ENCODE measurements at regions not wholly inside any gene's neighbourhood (a gene's known extent, or its start where the extent isn't known, plus 50 kb on each side); places are given as distances from the start of the nearest gene placed in this dataset.

DNA sequence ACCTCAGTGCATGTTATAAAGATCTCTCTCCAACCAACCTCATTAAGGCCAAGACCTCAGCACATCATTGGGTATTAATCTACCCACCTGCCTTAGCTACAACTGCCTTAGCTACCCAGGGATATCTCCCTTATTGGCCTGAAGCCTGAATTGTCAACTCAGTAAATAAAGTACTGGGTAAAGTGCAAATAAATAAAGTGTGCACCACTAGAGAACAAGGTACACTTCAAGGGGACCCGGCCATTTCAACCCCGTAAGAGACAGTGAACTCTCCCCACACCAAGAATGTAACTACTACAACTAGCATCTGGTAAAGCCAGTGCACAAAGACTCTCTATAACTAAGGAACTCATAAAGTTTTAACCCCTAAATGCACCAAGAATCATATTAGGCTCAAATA, 61.7 kb upstream of the POU3F4 start:
- Histone ChIP-seq H3K9ac (ENCODE audit: low read depth, low read length) (no peak overlapping the region), H3K27ac (ENCODE audit: insufficient read depth, low read length) (no peak overlapping the region), H3K9me3 (ENCODE audit: control insufficient read depth, insufficient read depth, low read length) (peaks cover 3% of the 10 kb centered on the region), H3K56ac (ENCODE audit: extremely low read depth, insufficient read depth, low read length) (no peak overlapping the region), H4K5ac (ENCODE audit: low read depth, low read length) (no peak overlapping the region), H3K9me1 (ENCODE audit: insufficient read depth, low read length) (no peaks in the 10 kb centered on the region), H3K4me1 (ENCODE audit: control insufficient read depth, insufficient read depth, low read length) (no peaks in the 10 kb centered on the region), H2AFZ (replicated peaks; ENCODE audit: low read length, poor library complexity) (no peak overlapping the region), H2AK5ac (ENCODE audit: low read depth, low read length) (no peak overlapping the region), H4K8ac (ENCODE audit: low read depth in 2 of 2, low read length in 2 of 2) (no peak overlapping the region), H4K20me1 (ENCODE audit: insufficient read depth, low read length) (no peaks in the 10 kb centered on the region), H3K79me1 (ENCODE audit: low read depth in 1 of 2, low read length in 2 of 2) (no peaks in the 10 kb centered on the region), H2BK15ac (ENCODE audit: low read depth, low read length) (no peak overlapping the region), H3K27me3 (ENCODE audit: control insufficient read depth, insufficient read depth, low read length) (no peaks in the 10 kb centered on the region), H3K36me3 (ENCODE audit: control insufficient read depth, insufficient read depth, low read length) (no peaks in the 10 kb centered on the region), H3K4me3 (ENCODE audit: insufficient read depth, low read depth, low read length) (no peak overlapping the region), H2BK20ac (ENCODE audit: low read depth, low read length) (no peak overlapping the region), H4K91ac (ENCODE audit: insufficient read depth, low read depth, low read length) (no peak overlapping the region), H2BK5ac (ENCODE audit: low read depth, low read length, poor library complexity, severe bottlenecking) (no peak overlapping the region), H3K4ac (ENCODE audit: low read depth, low read length) (no peak overlapping the region), H3K14ac (replicated peaks; ENCODE audit: low read depth, low read length) (no peak overlapping the region), H2AK9ac (replicated peaks; ENCODE audit: low read depth, low read length, poor library complexity) (no peak overlapping the region), H2BK120ac (ENCODE audit: low read depth, low read length) (no peak overlapping the region), H3K23ac (ENCODE audit: low read depth, low read length) (no peak overlapping the region), H3K18ac (ENCODE audit: low read depth, low read length) (no peak overlapping the region), H3K4me2 (ENCODE audit: low read depth, low read length) (no peak overlapping the region)
- intact Hi-C loops (cut with micrococcal nuclease) = no loop called here
- DNase-seq = no peak
- ChIA-PET POLR2A (ENCODE audit: unreplicated experiment) (no interaction called here), CTCF (no interaction called here)
- TF ChIP-seq FOS (IDR thresholded peaks at IDR 0.05; ENCODE audit: low read depth, low read length) = no peak
- TF ChIP-seq MAZ (IDR thresholded peaks at IDR 0.05; ENCODE audit: borderline replicate concordance, low read depth, low read length) = no peak
- TF ChIP-seq, protein P1, sequence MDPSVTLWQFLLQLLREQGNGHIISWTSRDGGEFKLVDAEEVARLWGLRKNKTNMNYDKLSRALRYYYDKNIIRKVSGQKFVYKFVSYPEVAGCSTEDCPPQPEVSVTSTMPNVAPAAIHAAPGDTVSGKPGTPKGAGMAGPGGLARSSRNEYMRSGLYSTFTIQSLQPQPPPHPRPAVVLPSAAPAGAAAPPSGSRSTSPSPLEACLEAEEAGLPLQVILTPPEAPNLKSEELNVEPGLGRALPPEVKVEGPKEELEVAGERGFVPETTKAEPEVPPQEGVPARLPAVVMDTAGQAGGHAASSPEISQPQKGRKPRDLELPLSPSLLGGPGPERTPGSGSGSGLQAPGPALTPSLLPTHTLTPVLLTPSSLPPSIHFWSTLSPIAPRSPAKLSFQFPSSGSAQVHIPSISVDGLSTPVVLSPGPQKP (IDR thresholded peaks at IDR 0.05; ENCODE audit: borderline replicate concordance, low read depth, low read length) = no peak
- TF ChIP-seq CHD1 (IDR thresholded peaks at IDR 0.05; ENCODE audit: low read depth, low read length) = no peak
- TF ChIP-seq SMC3 (IDR thresholded peaks at IDR 0.05; ENCODE audit: low read depth, low read length) = no peak
- no peak for TF ChIP-seq POLR2A (IDR thresholded peaks at IDR 0.05; ENCODE audit: low read depth, low read length)
- no peak for TF ChIP-seq CTCF (conservative IDR thresholded peaks at IDR 0.05; ENCODE audit: low read depth, low read length)
- TF ChIP-seq, protein P2, sequence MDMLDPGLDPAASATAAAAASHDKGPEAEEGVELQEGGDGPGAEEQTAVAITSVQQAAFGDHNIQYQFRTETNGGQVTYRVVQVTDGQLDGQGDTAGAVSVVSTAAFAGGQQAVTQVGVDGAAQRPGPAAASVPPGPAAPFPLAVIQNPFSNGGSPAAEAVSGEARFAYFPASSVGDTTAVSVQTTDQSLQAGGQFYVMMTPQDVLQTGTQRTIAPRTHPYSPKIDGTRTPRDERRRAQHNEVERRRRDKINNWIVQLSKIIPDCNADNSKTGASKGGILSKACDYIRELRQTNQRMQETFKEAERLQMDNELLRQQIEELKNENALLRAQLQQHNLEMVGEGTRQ (IDR thresholded peaks at IDR 0.05; ENCODE audit: low read depth, low read length) = no peak
- TF ChIP-seq RCOR1 (IDR thresholded peaks at IDR 0.05; ENCODE audit: insufficient replicate concordance, low read length) = no peak
- no peak for TF ChIP-seq RAD21 (IDR thresholded peaks at IDR 0.05; ENCODE audit: low read length)
- TF ChIP-seq BHLHE40 (IDR thresholded peaks at IDR 0.05; ENCODE audit: low read depth, low read length) = no peak
- TF ChIP-seq CEBPB (IDR thresholded peaks at IDR 0.05; ENCODE audit: low read depth, low read length) = no peak
- TF ChIP-seq MAFK (IDR thresholded peaks at IDR 0.05; ENCODE audit: low read depth, low read length) = no peak
- TF ChIP-seq NFE2L2 (IDR thresholded peaks at IDR 0.05; ENCODE audit: low read depth, low read length) = no peak
- TF ChIP-seq MXI1 (IDR thresholded peaks at IDR 0.05; ENCODE audit: borderline replicate concordance, low read depth, low read length) = no peak
- no peak for TF ChIP-seq RFX5 (IDR thresholded peaks at IDR 0.05; ENCODE audit: low read depth, low read length)
- no CpG with 5 or more reads among the region's 2 CpGs for WGBS, 2 experiments (ENCODE audit: extremely low coverage in 2 of 2, insufficient read length in 1 of 2)
- dilution Hi-C loops (cut with HindIII; ENCODE audit: low sequenced_read_pairs, unreplicated experiment) = no loop called here
- in situ Hi-C loops (cut with MboI; ENCODE audit: low sequenced_read_pairs) = no loop called here
- no peak for ATAC-seq (ENCODE audit: low read depth)
- no TSS peak for BruUV-seq (replicated peaks)
